HG02610 (cell line): ENCODE measurements at regions not wholly inside any gene's neighbourhood (a gene's known extent, or its start where the extent isn't known, plus 50 kb on each side); places are given as distances from the start of the nearest gene placed in this dataset.

Source experiments
- ATAC-seq: cut with Tn5 transposase; IDR thresholded peaks from one replicate; pipeline ENCODE4 v1.9.1; 2021; ENCODE audit warnings: mild to moderate bottlenecking, moderate library complexity; ENCODE audit not compliant: unreplicated experiment

DNA sequence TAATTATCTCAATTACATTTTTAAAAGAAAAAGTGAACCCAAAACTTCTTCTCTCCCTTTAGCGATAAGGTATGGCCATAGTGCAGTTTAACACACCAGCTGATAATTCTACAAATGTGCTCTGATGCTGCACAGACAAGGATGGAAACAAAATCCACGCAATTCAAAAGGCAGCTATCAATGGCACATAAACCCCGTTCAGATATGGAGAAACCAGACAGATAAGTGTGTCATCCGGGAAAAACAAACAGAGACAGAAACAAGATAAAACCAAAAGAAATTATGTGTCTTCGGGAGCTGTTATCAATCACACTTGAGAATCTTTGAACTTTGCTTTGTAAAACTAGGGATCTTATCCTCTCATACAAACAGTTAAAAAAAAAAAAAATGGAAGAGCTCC lies 73.6 kb downstream of the SIPA1L2 start:
- ATAC-seq = no peak

GRCh38 chr1:232555494-232556210 lies 74.3 kb downstream of the SIPA1L2 start:
- no peak for ATAC-seq

- no peak for ATAC-seq
Observed at GRCh38 chr1:232554409-232554808, 75.5 kb downstream of the SIPA1L2 start.

DNA sequence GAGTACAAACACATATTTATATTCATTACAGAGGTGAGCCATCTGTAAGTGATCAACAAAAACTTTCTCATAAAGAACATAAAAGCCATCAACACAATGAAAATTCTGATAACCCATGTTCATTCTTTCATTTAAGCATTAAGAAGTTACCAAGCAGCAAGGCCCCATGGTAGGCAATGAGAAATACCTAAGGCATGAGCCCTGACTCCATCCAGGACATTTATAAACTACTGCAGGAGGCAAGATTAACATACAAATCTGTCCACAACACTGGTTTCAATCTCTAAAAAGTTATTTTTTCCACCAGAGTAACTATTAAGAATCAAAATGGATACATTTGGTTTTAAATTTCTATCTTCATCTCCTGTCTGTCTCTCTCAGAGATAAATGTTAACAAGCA lies 76.1 kb downstream of the SIPA1L2 start:
- ATAC-seq = no peak

DNA sequence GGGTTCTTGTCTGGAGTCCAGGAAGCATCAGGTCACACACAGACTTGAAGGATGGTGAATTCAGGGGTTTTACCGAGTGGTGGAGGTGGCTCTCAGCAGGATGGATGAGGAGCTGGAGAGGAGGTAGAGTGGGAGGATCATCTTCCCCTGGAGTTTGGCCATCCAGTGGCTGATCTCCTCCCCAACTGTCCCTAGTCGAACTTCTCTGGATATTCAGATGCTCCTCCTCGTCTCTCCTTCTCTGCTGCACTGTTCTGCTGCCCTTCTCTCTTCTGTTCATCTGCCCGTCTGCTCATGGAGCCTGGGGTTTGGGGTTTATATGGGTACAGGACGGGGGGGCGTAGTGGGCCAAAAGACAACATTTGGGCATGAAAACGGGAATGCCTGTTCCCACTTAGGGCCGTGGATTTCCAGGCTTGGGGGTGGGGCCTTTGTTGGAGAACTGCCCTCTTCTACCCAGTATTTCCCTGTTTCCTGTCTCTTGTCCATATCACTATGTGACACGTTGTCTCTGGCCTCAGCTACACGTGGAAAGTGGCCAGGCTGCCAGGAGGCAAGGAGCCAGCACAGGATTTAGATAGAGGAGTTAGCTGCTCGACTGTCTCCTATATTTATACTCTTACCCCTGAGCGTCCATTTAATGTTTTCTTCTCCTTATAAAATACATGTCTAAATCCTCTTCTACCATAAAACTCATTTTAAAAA lies 76.7 kb downstream of the SIPA1L2 start:
- ATAC-seq = no peak

- ATAC-seq = no peak
Observed at GRCh38 chr1:232551386-232551785, 78.5 kb downstream of the SIPA1L2 start.

DNA sequence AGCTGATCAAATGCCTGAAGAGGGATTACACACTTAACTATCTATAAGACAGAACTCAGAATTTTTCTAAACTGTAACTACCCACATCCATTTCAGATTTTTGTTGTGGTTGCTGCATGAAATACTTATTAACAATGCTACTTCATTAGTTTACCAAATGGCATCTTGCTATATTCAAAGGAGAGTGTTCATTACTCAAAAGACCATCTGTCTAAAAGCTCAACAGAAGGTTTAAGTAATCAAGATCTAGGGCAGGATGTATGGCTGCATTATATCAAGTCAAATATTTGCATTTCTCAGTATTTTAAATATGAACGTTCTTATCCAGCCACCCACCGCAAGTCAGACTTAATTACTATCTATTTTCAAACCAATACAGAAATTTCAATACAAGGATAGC lies 79.9 kb downstream of the SIPA1L2 start:
- no peak for ATAC-seq

DNA sequence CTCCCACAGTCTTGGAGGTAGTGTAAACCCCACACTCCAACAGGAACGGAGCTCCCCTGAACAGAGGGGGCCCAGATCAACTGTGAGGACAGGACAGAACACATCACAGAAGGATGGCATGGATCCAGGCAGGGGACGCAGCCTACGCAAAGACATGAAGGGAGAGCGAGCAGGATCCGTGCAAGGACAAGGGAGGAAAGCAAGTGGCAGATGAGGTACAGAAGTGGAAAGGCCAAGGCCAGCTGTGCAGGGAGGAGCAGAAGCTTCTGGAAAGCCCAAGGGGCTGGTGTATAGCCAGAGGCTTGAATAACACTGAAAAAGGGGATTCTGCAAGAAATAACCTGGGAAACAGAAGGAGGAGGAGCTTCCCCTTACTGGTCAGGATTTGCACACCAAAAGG lies 81.2 kb downstream of the SIPA1L2 start:
- no peak for ATAC-seq

- no peak for ATAC-seq
Observed at GRCh38 chr1:232547938-232548484, 81.9 kb downstream of the SIPA1L2 start.

- no peak for ATAC-seq
Observed at GRCh38 chr1:232542633-232543593, 87.0 kb downstream of the SIPA1L2 start.

DNA sequence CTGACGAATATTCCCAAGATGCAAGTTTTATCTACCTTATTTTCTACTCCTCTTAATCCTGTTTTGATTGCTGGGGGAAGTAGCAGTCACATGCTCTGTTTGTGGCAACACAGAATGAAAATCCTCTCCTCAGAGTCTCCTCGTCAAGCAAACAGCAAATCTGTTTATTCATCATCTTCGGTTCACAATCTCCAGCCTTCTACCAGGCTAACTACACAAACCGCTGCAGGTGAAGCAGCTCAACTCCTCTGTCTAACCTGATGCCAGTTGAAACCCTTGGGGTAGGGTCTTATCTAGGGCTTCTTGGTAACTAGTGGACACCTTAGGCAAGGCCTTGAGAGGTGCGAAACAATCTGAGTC lies 91.0 kb downstream of the SIPA1L2 start:
- ATAC-seq = no peak

- ATAC-seq = no peak
Observed at GRCh38 chr1:232538224-232538942, 91.5 kb downstream of the SIPA1L2 start.

GRCh38 chr1:232534552-232535517 lies 95.1 kb downstream of the SIPA1L2 start:
- no peak for ATAC-seq

DNA sequence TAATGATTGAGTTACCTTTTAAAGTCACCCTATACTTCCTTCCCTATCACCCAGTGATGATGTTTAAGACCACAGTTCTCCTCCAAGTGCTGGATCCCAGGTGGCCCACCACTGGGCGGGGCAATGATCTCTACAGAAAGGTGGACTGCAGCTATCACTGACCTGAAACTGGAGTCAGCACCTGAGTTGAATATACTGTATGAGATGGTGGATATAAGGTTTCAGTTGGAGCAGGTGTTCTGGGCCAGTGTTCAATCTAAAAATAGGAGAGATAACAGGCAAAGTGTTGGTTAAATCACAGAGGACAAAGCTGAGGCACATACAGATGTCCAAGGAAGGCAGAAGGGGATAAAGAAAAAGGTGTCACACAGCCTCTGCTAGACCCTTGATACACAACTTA lies 96.6 kb downstream of the SIPA1L2 start:
- ATAC-seq = no peak

DNA sequence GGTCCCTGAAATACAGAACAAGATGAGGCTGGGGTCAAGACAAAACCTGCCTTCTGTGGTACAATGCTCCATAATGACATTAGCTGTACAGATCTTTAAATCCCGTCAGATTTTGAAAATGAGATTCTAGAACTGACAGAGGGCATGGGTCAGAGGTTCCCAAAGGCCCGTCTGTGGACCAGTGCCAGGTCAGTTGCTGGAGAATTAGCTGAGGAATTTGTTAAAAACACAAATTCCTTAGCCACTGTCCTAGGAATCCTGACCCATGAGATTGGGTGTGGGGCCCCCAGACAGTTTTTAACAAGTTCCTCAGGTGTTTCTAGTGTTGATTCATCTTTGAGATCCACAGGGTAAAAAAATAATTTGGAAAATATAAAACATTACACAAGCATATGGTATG lies 97.0 kb downstream of the SIPA1L2 start:
- no peak for ATAC-seq

GRCh38 chr1:232531291-232531690 lies 98.6 kb downstream of the SIPA1L2 start:
- no peak for ATAC-seq

GRCh38 chr1:232529747-232530146 lies 100.2 kb downstream of the SIPA1L2 start:
- ATAC-seq = no peak

DNA sequence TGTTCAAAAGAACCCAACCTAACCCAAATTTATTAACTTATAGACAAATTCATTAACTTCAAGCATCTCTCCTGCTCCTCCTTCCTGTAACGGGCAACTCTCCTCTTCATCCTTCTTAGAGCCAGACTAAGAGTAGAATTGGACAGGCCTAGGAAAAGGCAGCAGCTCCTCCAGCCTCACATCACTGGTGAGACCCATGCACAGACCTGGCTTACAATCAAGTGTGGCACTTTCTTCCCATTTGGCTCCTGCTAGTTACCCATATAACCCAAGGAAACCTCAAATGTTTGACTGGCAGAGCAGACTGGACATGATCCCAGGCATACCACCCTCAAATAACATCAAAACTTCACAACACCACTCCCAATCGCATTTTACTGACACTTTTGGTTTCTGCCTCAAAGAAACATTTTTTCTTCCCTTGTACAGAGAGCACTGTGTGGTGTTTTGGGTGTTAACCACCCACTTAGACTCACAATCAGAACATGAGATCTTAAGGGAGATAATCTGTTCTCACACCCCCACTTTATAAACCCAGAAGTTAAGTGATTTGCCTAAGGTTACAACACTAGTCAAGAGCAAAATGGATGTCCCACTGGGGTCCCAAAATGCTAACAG lies 101.4 kb downstream of the SIPA1L2 start:
- ATAC-seq = no peak

DNA sequence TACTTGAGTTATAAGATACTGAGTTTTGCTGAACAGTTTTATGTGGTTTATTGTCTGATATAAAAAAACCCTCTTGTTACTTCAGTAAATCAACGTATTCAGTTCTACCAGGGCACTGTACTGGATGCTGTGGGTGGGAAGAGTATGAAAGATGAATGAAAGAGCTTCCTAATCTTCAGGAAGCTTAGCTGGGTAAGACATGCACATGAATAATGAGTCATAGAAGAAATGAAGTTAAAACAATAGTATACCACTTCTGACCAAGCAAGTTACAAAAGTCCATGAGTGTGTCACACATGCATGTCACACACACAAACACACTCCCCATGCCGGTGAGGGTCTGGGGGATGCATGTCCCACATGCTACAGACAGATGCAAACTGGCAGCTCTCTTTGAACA lies 105.9 kb downstream of the SIPA1L2 start:
- ATAC-seq = no peak
